ENCODE measurements at regions not wholly inside any gene's neighbourhood (a gene's known extent, or its start where the extent isn't known, plus 50 kb on each side); places are given as distances from the start of the nearest gene placed in this dataset.

- no peak for DNase-seq
Observed at GRCh38 chr17:5817475-5818395, 233.4 kb upstream of the NLRP1 start.

- no peak for DNase-seq
Observed at GRCh38 chr17:5819396-5819795, 235.1 kb upstream of the NLRP1 start.

GRCh38 chr17:5819921-5820685, 235.8 kb upstream of the NLRP1 start:
- DNase-seq = no peak

GRCh38 chr17:5820721-5821456, 236.6 kb upstream of the NLRP1 start:
- no peak for DNase-seq

- DNase-seq = no peak
Observed at GRCh38 chr17:5821803-5822202, 237.5 kb upstream of the NLRP1 start.

- no peak for DNase-seq
Observed at GRCh38 chr17:5822281-5823060, 238.2 kb upstream of the NLRP1 start.

GRCh38 chr17:5823219-5823618, 238.9 kb upstream of the NLRP1 start:
- DNase-seq = no peak

GRCh38 chr17:5825717-5826330, 241.5 kb upstream of the NLRP1 start:
- DNase-seq = no peak

- no peak for DNase-seq
Observed at GRCh38 chr17:5826384-5826783, 242.1 kb upstream of the NLRP1 start.

GRCh38 chr17:5830921-5831320, 239.3 kb upstream of the WSCD1 start:
- DNase-seq = no peak

- DNase-seq = no peak
Observed at GRCh38 chr17:5832886-5833285, 237.3 kb upstream of the WSCD1 start.

GRCh38 chr17:5837055-5837491, 233.1 kb upstream of the WSCD1 start:
- no peak for DNase-seq

GRCh38 chr17:5838661-5839300, 231.4 kb upstream of the WSCD1 start:
- peak in 23 of 56 donors; percentile 3 to 53 (median 13) for DNase-seq

- no peak for DNase-seq
Observed at GRCh38 chr17:5840811-5841446, 229.2 kb upstream of the WSCD1 start.

- DNase-seq = no peak
Observed at GRCh38 chr17:5841862-5842261, 228.3 kb upstream of the WSCD1 start.

GRCh38 chr17:5843366-5844026, 226.7 kb upstream of the WSCD1 start:
- no peak for DNase-seq

- DNase-seq = no peak
Observed at GRCh38 chr17:5846001-5846400, 224.2 kb upstream of the WSCD1 start.

- no peak for DNase-seq
Observed at GRCh38 chr17:5854871-5855554, 215.2 kb upstream of the WSCD1 start.

All from amygdala (tissue), 56 donors.